ENCODE measurements at regions not wholly inside any gene's neighbourhood (a gene's known extent, or its start where the extent isn't known, plus 50 kb on each side); places are given as distances from the start of the nearest gene placed in this dataset.

DNA sequence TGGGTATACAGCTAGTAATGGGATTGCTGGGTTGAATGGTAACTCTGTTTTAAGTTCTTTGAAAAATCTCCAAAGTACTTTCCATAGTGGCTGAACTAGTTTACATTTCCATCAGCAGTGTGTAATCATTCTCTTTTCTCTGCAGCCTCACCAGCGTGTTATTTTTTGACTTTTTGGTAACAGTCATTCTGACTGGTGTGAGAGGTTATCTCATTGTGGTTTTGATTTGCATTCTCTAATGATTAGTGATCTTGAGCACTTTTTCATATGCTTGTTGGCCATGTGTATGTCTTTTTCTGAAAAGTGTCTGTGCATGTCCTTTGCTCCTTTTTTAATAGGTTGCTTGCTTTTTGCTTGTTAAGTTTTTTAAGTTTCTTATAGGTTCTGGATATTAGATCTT, 194.2 kb upstream of the PHACTR1 start:
- no peak for TF ChIP-seq EZH2 (IDR thresholded peaks at IDR 0.05; ENCODE audit: borderline replicate concordance, low read length)
- TF ChIP-seq CTCF (IDR thresholded peaks at IDR 0.05; ENCODE audit: low read length) = no peak
- Histone ChIP-seq H4K20me1 (ENCODE audit: insufficient read depth, low read length) (no peaks in the 10 kb centered on the region), H3F3A (ENCODE audit: insufficient read depth, low read length) (no peaks in the 10 kb centered on the region), H3K4me1 (ENCODE audit: insufficient read depth, low read length, severe bottlenecking) (no peaks in the 10 kb centered on the region), H3K27me3 (ENCODE audit: insufficient read depth, low read length) (no peaks in the 10 kb centered on the region), H2AFZ (ENCODE audit: low read length) (no peak overlapping the region), H3K79me2 (ENCODE audit: insufficient read depth, low read length) (no peaks in the 10 kb centered on the region), H3K27ac (ENCODE audit: low read depth, low read length, poor library complexity, severe bottlenecking) (no peak overlapping the region), H3K4me2 (ENCODE audit: low read length) (no peak overlapping the region), H3K36me3 (ENCODE audit: insufficient read depth, low read length) (no peaks in the 10 kb centered on the region), H3K4me3 (ENCODE audit: low read depth, low read length, poor library complexity, severe bottlenecking) (no peak overlapping the region), H3K9me2 (ENCODE audit: low read depth, low read length) (no peaks in the 10 kb centered on the region), H3K9ac (ENCODE audit: low read length) (no peak overlapping the region), H3K9me3 (ENCODE audit: low read length) (peaks cover 12% of the 10 kb centered on the region)

DNA sequence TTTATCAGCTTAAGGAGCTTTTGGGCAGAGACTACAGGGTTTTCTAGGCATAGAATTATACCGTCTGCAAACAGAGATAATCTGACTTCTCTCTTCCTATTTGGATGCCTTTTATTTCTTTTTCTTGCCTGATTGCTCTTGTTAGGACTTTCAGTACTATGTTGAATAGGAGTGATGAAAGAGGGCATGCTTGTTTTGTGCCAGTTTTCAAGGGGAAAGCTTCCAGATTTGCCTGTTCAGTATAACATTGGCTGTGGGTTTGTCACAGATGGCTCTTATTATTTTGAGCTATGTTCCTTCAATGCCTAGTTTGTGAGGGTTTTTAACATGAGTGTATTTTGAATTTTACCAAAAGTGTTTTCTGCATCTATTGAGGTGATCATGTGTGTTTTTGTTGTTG, 192.8 kb upstream of the PHACTR1 start:
- Histone ChIP-seq H3K79me2 (ENCODE audit: insufficient read depth, low read length) (no peaks in the 10 kb centered on the region), H3F3A (ENCODE audit: insufficient read depth, low read length) (no peaks in the 10 kb centered on the region), H4K20me1 (ENCODE audit: insufficient read depth, low read length) (no peaks in the 10 kb centered on the region), H3K27me3 (ENCODE audit: insufficient read depth, low read length) (no peaks in the 10 kb centered on the region), H3K36me3 (ENCODE audit: insufficient read depth, low read length) (no peaks in the 10 kb centered on the region), H3K4me2 (ENCODE audit: low read length) (no peak overlapping the region), H3K4me1 (ENCODE audit: insufficient read depth, low read length, severe bottlenecking) (no peaks in the 10 kb centered on the region), H3K9ac (ENCODE audit: low read length) (no peak overlapping the region), H3K27ac (ENCODE audit: low read depth, low read length, poor library complexity, severe bottlenecking) (no peak overlapping the region), H2AFZ (ENCODE audit: low read length) (no peak overlapping the region), H3K4me3 (ENCODE audit: low read depth, low read length, poor library complexity, severe bottlenecking) (no peak overlapping the region), H3K9me2 (ENCODE audit: low read depth, low read length) (no peaks in the 10 kb centered on the region), H3K9me3 (ENCODE audit: low read length) (peaks cover 12% of the 10 kb centered on the region)
- TF ChIP-seq EZH2 (IDR thresholded peaks at IDR 0.05; ENCODE audit: borderline replicate concordance, low read length) = no peak
- TF ChIP-seq CTCF (IDR thresholded peaks at IDR 0.05; ENCODE audit: low read length) = no peak

DNA sequence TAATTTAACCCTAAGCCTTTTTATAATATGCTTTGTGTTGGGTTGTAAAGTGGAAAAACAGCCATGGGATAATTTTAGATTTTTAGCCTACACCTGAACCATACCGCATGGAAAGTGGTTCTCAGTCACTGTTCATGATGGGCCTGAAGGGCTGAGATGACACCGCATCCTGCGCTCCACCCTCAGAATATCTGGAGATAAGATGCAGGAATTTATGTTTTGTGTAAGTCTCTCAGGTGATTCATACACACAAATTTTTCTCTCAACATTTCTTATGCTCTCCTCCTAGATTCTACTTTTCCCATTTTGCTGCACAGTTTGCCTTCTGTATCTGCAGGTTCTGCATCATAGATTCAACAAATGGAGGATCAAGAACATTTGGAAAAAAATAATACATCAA, 191.3 kb upstream of the PHACTR1 start:
- Histone ChIP-seq H3K9me3 (ENCODE audit: low read length) (peaks cover 12% of the 10 kb centered on the region), H3K9me2 (ENCODE audit: low read depth, low read length) (no peaks in the 10 kb centered on the region), H3K79me2 (ENCODE audit: insufficient read depth, low read length) (no peaks in the 10 kb centered on the region), H4K20me1 (ENCODE audit: insufficient read depth, low read length) (no peaks in the 10 kb centered on the region), H3K27ac (ENCODE audit: low read depth, low read length, poor library complexity, severe bottlenecking) (no peak overlapping the region), H3K4me1 (ENCODE audit: insufficient read depth, low read length, severe bottlenecking) (no peaks in the 10 kb centered on the region), H3K27me3 (ENCODE audit: insufficient read depth, low read length) (no peaks in the 10 kb centered on the region), H3K36me3 (ENCODE audit: insufficient read depth, low read length) (no peaks in the 10 kb centered on the region), H3F3A (ENCODE audit: insufficient read depth, low read length) (no peaks in the 10 kb centered on the region), H3K4me2 (ENCODE audit: low read length) (no peak overlapping the region), H3K9ac (ENCODE audit: low read length) (no peak overlapping the region), H3K4me3 (ENCODE audit: low read depth, low read length, poor library complexity, severe bottlenecking) (no peak overlapping the region), H2AFZ (ENCODE audit: low read length) (no peak overlapping the region)
- TF ChIP-seq CTCF (IDR thresholded peaks at IDR 0.05; ENCODE audit: low read length) (no peak), EZH2 (IDR thresholded peaks at IDR 0.05; ENCODE audit: borderline replicate concordance, low read length) (no peak)
